Adrenal gland (tissue), 9 donors: ENCODE measurements at regions not wholly inside any gene's neighbourhood (a gene's known extent, or its start where the extent isn't known, plus 50 kb on each side); places are given as distances from the start of the nearest gene placed in this dataset.
"Not testable (repeated sequence)": the region's sequence is repeated elsewhere in the genome, so short reads cannot be mapped to it uniquely, and the experiment has no call there.

Experiments used
- DNase-seq, 7 donors: peaks; one replicate each; pipeline ENCODE4 v3.0.0-alpha.2; 2019 to 2020
- H3K27ac ChIP-seq, 5 donors: fragments of 200-600 bp; sonication (generic) in 4 of 5; 1 replicate in 3 of 5; 2 replicates in 2 of 5; pipeline versions ENCODE4 v1.5.1 to v1.8.0; 2016 to 2020; ENCODE audit warnings: mild to moderate bottlenecking in 1 of 5
- H3K27me3 ChIP-seq: fragments of 200-600 bp; 2 replicates; pipeline ENCODE4 v1.8.0; 2021
- H3K36me3 ChIP-seq, 2 donors: fragments of 200-600 bp; replicated peaks in 1 of 2; 1 replicate in 1 of 2; 2 replicates in 1 of 2; pipeline versions ENCODE4 v1.5.1 to v1.8.0; 2018 to 2022
- H3K4me1 ChIP-seq, 2 donors: fragments of 200-600 bp; replicated peaks in 1 of 2; 1 replicate in 1 of 2; 2 replicates in 1 of 2; pipeline versions ENCODE4 v1.5.1 to v1.8.0; 2018 to 2021
- H3K4me3 ChIP-seq, 4 donors: fragments of 200-600 bp; sonication (generic) in 3 of 4; one replicate each; pipeline ENCODE4 v1.5.1; 2016 to 2018
- H3K9me3 ChIP-seq, 3 donors: fragments of 200-600 bp; sonication (generic) in 1 of 3; replicated peaks in 1 of 3; 1 replicate in 2 of 3; 2 replicates in 1 of 3; pipeline versions ENCODE4 v1.5.1 to v1.8.0; 2016 to 2021
- CTCF ChIP-seq, 6 experiments: fragments of 450-650 bp in 4 of 6; fragments of 200-600 bp in 2 of 6; sonication (generic) in 1 of 6; IDR thresholded peaks; 1 replicate in 5 of 6; 2 replicates in 1 of 6; pipeline versions ENCODE4 v1.5.1 to v1.8.0; 2016 to 2021; ENCODE audit warnings: antibody characterized with exemption in 6 of 6, mild to moderate bottlenecking in 2 of 6, moderate library complexity in 1 of 6
- POLR2A ChIP-seq, 2 donors: fragments of 450-650 bp; IDR thresholded peaks; one replicate each; pipeline ENCODE4 v1.6.1; 2017; ENCODE audit warnings: antibody characterized with exemption in 2 of 2, mild to moderate bottlenecking in 2 of 2, moderate library complexity in 1 of 2
- WGBS, 4 donors: extraction: QIAGEN DNeasy Blood & Tissue Kit in 2 of 4; methylation state at CpG; one replicate each; pipeline versions ENCODE4 v1.1.5 to v1.1.7; 2013 to 2017; 5-methylcytosine and 5-hydroxymethylcytosine counted together
- intact Hi-C, 2 donors: fragments of 100-400 bp; cut with DNase I; formaldehyde crosslinking; loops; one replicate each; pipeline versions ENCODE4 v1.14.1 to v1.15.0; 2022 to 2023
- donor health status: healthy with polysubstance abuse.
- donor health status: Bipolar disorder and iron deficiency.
- donor health status: DM: yes; HTN: yes; CAD: no.
- donor health status: DM: no; HTN: no; CAD: no.
- donor health status: DM: no; HTN: no; CAD: no.

- no peak for DNase-seq
- WGBS, 4 donors = 60 to 70% (median 69%) methylated on average over 3 of the region's 3 CpGs
These were observed 610.7 kb upstream of the CPXCR1 start for GRCh38 chrX:88136328-88136727.

GRCh38 chrX:88146577-88146976 lies 600.4 kb upstream of the CPXCR1 start:
- no peaks in the 10 kb centered on the region for H3K36me3 ChIP-seq
- intact Hi-C loops = no loop called here
- 92 to 94% (median 93%) methylated on average over 1 of the region's 1 CpG for WGBS, 4 donors
- no peaks in the 10 kb centered on the region for H3K4me1 ChIP-seq
- DNase-seq = no peak
- no peak for TF ChIP-seq POLR2A (IDR thresholded peaks at IDR 0.05)
- TF ChIP-seq CTCF (IDR thresholded peaks at IDR 0.05) = no peak
- no peaks in the 10 kb centered on the region for H3K9me3 ChIP-seq
- no peak overlapping the region for H3K4me3 ChIP-seq
- no peaks in the 10 kb centered on the region for H3K27me3 ChIP-seq
- H3K27ac ChIP-seq = no peak overlapping the region

More at GRCh38 chrX:88136328-88136727, 610.7 kb upstream of the CPXCR1 start:
- H3K4me3 ChIP-seq = no peak overlapping the region
- TF ChIP-seq POLR2A (IDR thresholded peaks at IDR 0.05) = no peak
- no peak for TF ChIP-seq CTCF (IDR thresholded peaks at IDR 0.05)
- intact Hi-C loops = no loop called here
- no peaks in the 10 kb centered on the region for H3K4me1 ChIP-seq
- no peaks in the 10 kb centered on the region for H3K9me3 ChIP-seq
- no peak overlapping the region for H3K27ac ChIP-seq
- H3K27me3 ChIP-seq = no peaks in the 10 kb centered on the region
- H3K36me3 ChIP-seq = no peaks in the 10 kb centered on the region

GRCh38 chrX:88170553-88170952 lies 576.5 kb upstream of the CPXCR1 start:
- no peak for DNase-seq
- no peaks in the 10 kb centered on the region for H3K9me3 ChIP-seq
- intact Hi-C loops = no loop called here
- no peaks in the 10 kb centered on the region for H3K36me3 ChIP-seq
- H3K27me3 ChIP-seq = peaks cover 8% of the 10 kb centered on the region
- 62 to 72% (median 67%) methylated on average over 3 of the region's 3 CpGs for WGBS, 4 donors
- no peak overlapping the region for H3K27ac ChIP-seq
- no peak overlapping the region for H3K4me3 ChIP-seq
- H3K4me1 ChIP-seq = no peaks in the 10 kb centered on the region
- TF ChIP-seq POLR2A (IDR thresholded peaks at IDR 0.05) (no peak), CTCF (IDR thresholded peaks at IDR 0.05) (no peak)

- DNase-seq, H3K27ac ChIP-seq, H3K4me3 ChIP-seq, H3K27me3 ChIP-seq, H3K36me3 ChIP-seq, intact Hi-C loops, H3K4me1 ChIP-seq, H3K9me3 ChIP-seq: not testable (repeated sequence)
- 76 to 88% (median 79%) methylated on average over 4 of the region's 4 CpGs for WGBS, 4 donors
These were observed 573.0 kb upstream of the CPXCR1 start for GRCh38 chrX:88173932-88174440.

GRCh38 chrX:88202149-88202548 lies 544.9 kb upstream of the CPXCR1 start:
- no peak overlapping the region for H3K27ac ChIP-seq
- 42 to 73% (median 60%) methylated on average over 2 of the region's 2 CpGs for WGBS, 4 donors
- H3K9me3 ChIP-seq = no peaks in the 10 kb centered on the region
- no peak overlapping the region for H3K4me3 ChIP-seq
- intact Hi-C loops = no loop called here
- TF ChIP-seq CTCF (IDR thresholded peaks at IDR 0.05) = no peak
- no peak for TF ChIP-seq POLR2A (IDR thresholded peaks at IDR 0.05)
- DNase-seq = no peak
- peaks cover 3% of the 10 kb centered on the region for H3K27me3 ChIP-seq
- H3K4me1 ChIP-seq = no peaks in the 10 kb centered on the region
- no peaks in the 10 kb centered on the region for H3K36me3 ChIP-seq
